Suprapubic skin (tissue), 4 donors: ENCODE measurements at regions not wholly inside any gene's neighbourhood (a gene's known extent, or its start where the extent isn't known, plus 50 kb on each side); places are given as distances from the start of the nearest gene placed in this dataset.

Source experiments
- CTCF ChIP-seq, 2 donors: fragments of 200-600 bp in 1 of 2; fragments of 450-650 bp in 1 of 2; sonication (generic) in 1 of 2; IDR thresholded peaks; one replicate each; pipeline ENCODE4 v1.5.1; 2016 to 2019; ENCODE audit warnings: antibody characterized with exemption in 2 of 2, mild to moderate bottlenecking in 1 of 2, moderate library complexity in 1 of 2
- EP300 ChIP-seq: sonication (generic); formaldehyde crosslinking; IDR thresholded peaks from one replicate; pipeline ENCODE4 v1.6.1; 2017; ENCODE audit warnings: antibody characterized with exemption
- POLR2A ChIP-seq, 2 donors: fragments of 450-650 bp; IDR thresholded peaks; one replicate each; pipeline ENCODE4 v1.6.1; 2017; ENCODE audit warnings: antibody characterized with exemption in 2 of 2, mild to moderate bottlenecking in 2 of 2, moderate library complexity in 2 of 2
- POLR2AphosphoS5 ChIP-seq, 3 donors: sonication (generic); formaldehyde crosslinking; IDR thresholded peaks; one replicate each; pipeline ENCODE4 v1.6.1; 2017; ENCODE audit warnings: antibody characterized with exemption in 3 of 3

GRCh38 chr13:22662771-22663170 lies 518.0 kb upstream of the SGCG start:
- TF ChIP-seq CTCF (IDR thresholded peaks at IDR 0.05) (no peak), EP300 (no peak), POLR2A (IDR thresholded peaks at IDR 0.05) (no peak), POLR2AphosphoS5 (IDR thresholded peaks at IDR 0.05) (no peak)
